HG03103 (cell line): ENCODE measurements at regions not wholly inside any gene's neighbourhood (a gene's known extent, or its start where the extent isn't known, plus 50 kb on each side); places are given as distances from the start of the nearest gene placed in this dataset.

Experiments used
- ATAC-seq: cut with Tn5 transposase; IDR thresholded peaks from one replicate; pipeline ENCODE4 v1.9.1; 2021; ENCODE audit warnings: low read depth; ENCODE audit not compliant: unreplicated experiment

DNA sequence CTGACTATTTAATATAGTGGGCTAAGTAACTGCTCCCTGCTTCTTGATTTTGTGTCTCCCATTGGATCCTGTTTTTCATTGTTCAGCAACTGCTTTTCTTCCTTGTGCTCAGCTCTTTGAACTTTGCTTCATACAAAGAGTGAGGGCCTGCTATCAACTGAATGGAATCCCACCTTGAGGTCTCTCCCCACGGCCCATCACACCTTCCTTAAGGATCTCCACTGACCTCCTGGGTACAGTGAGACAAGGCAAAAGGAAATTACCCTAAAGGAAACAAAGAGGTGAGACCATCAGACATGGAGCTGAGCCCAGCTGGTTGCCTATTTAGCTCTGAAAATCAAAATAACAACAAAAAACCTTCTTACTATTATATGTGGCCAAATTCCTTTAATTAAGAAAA lies 91.3 kb upstream of the RPL34 start:
- ATAC-seq, result no peak

DNA sequence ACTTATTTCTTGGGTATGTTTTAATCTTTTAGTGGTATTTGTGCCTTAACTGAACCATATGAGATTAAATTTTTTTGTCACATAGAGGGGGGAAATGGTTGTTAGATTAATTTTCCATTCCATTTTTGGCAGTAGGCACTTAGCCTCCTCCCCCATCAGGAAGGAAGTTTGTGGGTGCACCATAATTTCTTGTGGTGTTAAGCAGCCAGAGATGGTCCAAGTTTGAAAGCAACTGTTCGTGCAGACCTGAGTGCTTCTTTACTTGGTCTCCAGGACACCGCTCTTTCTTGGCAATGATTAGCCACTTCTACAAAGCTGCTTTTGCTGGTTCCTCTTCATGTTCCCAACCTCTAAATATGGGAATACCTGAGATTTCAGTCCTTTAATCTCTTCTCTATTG lies 92.7 kb upstream of the RPL34 start:
- ATAC-seq, result no peak

DNA sequence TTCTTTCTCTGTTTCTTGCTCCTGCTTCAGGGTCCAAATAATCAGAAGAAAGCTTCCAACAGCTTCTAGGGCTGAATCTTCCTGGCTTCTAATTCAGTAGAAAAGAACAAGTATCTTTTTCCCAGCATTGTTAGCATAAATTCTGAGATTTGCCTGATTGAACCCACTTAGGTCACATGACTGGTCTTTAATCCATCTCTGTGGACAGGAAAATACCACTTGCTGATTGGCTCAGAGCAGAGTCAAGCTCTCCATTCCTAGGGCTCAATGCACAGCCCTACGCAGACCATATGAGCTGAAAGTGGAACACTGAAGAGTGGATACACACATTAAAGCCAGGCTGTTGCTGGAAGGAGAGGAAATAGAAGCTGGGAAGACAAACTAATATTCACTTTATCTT lies 99.6 kb upstream of the RPL34 start:
- no peak for ATAC-seq

DNA sequence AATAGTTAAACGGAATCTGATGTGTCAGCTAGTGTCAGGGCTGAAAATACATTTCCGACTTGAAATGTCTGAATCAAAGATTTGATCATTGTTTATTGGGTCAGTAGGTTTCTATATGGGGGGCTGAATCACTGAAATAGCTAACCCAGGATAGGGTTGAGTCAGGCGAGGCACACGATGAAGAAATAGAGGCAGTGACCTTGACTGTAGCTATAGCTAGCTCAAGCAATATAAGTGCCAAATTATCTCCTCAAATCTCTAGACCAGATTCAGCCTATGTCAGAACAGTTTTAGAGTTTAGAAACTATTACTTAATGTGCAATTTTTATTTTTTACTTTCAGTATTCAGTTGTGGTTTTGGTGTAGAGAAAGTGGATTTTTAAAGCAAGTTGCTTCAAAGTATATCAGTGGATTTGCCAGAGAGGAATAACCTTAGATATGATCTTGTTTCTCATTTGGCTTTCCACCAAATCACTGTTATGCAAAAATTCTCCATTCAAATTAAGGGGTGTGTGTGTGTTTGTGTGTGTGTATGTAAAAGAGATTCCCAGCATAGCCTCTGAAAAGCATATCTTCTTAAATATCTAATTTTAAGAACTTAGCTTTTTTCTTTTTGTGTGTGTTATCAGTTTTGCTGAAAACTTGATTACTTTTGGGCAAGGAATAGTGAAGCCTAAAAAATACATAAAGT lies 100.3 kb upstream of the RPL34 start:
- ATAC-seq, result no peak

DNA sequence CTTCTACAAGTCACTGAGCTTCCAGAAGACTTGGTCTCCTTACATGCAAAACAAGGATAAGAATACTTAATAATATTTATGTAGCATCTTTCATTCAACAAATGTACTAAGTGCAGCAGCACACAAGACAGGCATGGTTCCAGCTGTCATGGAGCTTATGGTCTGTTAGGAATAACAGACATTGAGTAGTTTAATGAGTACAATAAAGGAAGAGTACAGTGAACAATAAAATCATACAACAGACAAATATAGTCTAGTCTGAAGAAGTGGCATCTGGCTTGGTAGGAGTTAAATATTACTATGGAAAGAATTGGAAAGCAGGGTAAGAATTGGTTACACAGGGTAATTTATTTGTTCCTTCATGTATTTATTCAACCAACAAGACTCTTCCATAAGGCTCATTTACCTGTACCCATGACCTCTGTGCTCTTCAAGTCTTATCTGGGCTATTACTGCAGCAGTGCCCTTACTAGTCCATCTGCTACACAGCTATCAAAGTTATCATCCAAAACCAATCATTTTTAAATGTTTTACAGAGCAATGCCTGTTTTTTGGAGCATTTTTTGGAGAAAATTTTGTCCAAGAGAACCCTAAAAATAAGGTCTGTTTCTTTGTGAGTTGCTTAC lies 101.1 kb upstream of the RPL34 start:
- ATAC-seq, result no peak

DNA sequence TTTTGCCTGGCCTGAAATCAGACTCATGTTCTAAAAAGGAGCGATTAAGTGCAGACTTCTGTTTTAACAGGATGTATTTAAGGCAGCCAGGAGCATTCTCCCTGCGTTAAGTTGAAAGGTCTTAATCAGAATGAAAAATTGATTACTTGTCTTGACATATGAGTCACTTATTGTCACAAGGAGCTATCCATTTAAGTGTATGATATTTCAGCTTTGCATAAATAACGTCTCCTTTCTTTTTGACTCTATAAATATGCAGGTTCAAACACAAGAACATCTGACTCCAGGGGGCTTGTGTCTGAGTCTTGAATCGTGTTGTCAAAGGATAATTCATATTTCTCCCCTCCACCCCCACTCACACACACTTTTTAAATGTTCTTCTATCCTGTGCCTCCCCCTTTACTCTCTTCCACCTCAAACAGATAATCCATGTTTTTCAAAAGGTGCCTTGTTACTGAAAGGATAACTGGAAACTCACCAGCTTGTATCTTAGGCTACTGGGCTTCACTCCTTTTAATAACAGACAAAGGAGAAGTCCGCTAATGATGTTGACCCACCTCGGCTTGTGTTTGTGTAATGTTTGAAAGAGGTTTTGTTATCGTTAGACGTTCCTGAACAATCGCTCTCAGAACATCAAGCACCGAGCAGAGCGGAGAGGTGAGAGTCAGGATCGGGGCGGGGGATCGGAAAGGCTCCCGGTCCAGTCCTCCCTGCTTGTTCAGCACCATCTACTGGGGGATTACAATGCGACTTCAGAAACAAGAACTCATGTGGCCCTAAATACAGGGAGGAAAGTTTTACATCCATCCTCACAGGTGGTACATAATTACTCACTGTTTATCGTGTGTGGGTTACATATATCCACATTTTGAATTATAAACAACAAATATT lies 107.5 kb upstream of the RPL34 start:
- no peak for ATAC-seq

DNA sequence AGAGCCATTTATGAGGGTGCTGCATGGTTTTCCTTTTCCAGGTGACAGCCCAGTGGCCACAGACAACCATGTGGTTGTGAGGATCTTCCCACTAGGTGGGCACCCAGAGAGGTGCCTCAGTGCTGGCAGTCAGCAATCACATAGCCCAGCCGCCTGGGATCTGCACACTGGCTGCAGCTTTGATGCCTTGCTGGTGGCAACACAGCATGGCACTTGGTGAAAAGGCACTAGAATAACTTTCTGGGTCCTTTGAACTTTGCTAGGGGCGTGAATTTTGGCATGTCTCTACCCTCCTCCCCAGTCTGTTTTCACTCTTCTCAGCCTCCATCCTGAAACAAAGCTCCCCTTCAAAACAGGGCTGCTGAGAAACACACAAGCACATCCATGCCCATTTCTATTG lies 108.8 kb upstream of the RPL34 start:
- ATAC-seq, result no peak

DNA sequence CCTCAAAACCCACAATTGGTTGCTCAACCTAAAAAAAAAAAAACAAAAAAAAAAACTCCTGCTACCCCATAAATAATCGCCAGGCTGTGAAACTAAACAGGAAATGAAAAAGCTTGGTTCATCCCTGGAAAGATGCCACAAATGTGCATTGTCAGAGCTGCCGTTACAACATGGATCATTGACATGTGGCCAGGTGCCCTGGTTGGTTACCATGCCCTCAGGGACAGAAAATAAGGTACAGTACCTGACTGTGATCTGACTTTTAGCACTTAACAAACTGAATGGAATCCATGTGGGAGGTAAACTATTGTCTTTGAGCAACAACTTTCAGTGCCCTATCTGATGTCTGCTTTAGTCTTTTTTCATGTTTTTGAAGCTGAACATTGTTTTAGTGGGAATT lies 118.0 kb upstream of the RPL34 start:
- ATAC-seq, result no peak

DNA sequence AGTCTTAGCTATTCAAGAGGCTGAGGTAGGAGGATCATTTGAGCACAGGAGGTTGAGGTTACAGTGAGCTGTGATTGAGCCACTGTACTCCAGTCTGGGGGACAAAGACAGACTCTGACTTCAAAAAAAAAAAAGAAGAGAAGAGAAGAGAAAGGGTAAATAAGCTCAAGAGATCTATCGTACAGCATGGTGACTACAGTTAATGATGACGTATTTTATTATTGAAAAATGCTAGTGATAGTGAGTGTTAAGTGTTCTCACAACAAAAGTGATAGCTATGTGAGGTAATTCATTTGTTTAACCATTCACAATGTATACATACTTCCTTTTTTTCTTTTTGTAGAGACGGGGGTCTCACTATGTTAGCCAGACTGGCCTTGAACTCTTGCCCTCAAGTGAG lies 121.5 kb upstream of the RPL34 start:
- no peak for ATAC-seq

DNA sequence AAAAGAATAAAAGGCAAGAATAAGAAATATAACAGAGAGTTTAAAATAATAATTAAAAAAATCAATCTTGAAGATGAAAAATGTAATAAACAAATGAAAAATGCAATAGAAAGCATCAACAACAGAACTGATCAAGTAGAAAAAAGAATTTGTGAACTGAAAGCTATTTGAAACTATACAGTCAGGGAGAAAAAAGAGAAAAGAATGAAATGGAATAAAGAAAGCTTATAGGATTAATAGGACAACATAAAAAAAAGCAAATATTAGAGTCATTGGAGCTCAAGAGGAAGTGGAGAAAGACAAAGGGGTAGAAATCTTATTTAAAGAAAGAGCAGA lies 126.8 kb upstream of the RPL34 start:
- ATAC-seq, result no peak

DNA sequence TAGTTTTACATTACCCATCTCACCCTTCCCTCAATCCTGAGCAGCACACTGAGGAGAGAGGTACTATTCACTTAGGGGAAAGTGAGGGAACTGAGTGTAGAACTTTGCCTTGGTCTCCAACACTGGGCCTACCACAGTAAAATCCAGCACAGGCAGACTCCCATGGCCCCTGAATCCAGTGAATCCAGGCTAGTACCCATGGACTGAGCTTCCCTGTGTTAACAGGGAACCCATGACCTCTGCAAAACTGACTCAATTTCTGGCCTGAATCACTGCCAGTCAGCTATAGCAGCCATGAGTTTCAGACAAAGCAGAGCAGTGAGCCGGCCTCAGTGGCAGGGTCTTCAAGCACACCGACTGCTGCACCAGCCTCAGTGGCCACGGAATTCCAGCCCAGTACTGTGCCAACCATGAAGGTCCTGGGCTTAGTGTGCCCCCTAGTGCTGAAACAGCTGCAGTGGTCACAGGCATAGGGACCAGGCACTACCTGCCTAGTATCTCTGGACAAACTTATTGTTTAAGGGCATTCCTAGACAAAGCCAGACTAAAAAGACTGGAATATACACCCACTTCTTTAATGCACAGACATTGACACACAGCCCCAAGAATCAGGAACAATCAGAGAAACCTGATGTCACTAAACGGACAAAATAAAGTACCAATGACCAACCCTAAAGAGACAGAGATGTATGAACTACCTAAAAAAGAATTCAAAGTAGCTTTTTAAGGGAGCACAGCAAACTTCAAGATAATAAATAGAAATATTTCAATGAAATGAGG lies 127.4 kb upstream of the RPL34 start:
- no peak for ATAC-seq

DNA sequence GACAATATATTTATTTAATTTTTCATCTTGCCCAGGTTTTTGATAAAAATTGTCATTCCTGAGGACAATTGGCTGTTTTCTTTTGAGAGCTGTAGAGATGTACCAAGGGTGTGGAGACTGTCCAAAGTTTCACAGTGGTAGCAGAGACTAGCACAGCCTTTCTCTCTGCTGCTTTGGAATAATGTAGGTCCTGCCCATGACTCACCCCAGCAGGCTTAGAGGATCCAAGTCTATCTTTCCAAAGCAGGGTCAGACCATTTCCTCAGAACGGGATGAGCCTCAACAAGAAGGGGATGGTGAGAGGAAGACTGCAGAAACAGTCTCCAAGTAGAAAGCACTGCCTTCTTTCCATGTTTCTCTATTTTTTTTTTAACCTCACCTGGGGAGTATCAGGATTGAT lies 131.5 kb upstream of the RPL34 start:
- no peak for ATAC-seq

DNA sequence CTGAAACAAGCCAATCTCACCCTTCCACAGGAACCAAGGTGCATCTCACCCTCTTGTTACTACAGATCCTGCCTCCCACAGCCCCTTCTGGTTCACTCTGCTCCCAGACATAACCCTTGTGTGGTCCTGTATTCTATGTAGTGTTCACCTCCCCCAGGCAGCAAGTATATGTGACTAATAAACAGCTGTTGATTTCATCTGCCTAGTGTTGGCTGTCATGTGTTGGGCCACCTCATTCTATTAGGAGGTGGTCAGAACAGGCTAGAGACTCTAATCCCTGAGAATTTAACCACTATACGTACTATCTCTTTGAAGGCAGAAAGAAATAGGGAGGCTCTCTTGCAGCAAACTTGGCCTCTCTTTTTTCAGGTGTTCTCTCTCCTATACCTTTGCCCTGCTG lies 134.3 kb upstream of the RPL34 start:
- ATAC-seq, result no peak

DNA sequence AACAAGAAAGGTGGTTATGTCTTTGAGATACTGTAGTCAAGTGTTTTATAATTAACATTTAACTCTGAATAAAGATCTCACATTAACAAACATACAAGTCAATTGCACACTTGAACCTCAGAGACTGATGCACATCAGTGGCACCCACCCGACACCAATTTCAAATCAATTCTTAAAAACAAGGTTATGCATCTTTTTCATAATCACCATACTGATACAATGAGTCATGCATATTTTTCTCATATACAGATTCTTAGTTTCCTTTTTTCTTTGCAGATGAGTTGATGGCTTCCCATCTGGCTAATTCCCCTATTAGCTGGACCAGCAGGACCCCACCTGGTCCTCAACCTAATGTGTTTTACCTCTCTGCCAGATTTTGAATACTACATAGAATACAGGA lies 136.2 kb upstream of the RPL34 start:
- ATAC-seq, result no peak

DNA sequence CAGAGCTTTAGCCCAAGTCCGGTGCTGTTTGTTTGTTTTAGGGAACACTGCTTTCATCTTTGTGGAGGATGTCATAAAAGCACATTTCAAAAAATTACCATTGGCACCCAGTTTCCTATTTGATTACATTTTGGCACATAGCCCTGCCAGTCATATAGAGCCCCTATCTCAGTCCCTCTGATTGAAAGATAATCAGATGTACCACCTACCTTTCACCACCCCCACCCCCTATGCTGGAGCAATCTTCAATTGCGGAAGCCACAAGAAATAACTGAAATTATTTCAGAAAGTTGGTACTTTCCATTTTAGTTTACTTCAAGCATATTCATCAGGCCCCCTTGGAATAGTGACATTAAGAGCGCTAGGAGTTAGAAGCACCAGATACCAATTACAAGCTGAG lies 136.7 kb upstream of the RPL34 start:
- ATAC-seq, result no peak

DNA sequence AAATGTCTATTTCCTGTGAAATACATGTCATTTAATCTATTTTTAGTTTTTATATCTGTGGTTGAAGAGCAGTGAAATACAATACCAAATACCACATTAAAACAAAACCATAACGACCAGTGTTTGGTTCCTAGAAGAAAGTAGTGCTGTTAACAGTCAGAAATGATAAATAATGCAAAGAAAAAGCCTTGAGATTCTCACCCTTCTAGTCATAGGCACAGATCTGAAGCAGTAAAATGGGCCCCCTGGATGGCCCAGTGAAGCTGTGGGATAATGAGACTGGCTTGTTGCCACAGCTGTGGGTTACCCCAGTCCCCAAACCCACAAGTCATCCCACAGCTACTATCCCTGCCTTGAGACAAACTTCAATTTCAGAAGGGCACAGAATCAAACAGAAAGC lies 137.3 kb upstream of the RPL34 start:
- ATAC-seq, result no peak

DNA sequence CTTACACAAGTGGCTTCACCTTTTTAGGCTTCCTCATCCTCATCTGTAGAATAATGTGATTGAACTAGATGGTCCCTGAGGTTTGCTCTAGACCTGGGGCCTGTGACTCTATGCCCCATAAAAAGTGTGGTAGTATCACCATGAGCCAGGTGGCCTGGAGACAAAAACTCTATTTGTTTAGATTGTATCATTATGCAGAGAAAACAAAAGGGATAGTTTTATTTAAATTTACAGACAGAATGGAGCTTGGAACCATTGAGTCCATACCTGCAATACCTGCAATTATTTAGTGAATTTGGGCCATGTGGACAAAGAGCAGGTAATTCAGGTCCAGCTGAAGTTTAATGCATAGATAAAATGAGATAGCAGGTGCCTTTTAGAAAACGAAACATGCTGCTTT lies 139.5 kb upstream of the RPL34 start:
- no peak for ATAC-seq

DNA sequence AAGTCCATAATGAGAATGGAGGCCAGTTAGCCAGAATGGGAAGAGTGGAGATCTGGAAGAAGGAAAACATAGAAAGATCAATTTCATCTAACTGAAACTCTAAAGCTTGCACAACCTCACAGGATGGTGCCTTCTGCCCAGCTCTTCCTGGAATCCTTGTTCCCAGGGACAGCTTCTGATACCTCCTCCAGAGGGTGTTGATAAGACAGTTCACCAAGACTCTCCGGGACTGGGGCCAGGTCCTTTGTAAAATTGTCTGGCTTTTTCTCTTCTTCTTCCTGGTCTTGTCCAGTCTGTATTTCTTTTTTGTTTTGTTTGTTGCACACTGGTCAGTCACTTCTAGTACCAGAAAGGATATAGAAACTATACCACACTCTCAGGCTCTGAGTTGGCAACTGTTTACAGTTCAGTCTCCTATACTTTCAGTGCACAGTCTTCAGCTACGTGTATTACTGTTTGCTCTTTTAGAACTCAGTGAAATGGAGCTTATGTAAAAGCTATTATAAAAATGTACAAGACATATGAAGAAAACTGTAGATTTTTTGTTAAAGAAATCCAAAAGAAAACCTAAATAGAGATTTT lies 142.8 kb upstream of the RPL34 start:
- no peak for ATAC-seq

DNA sequence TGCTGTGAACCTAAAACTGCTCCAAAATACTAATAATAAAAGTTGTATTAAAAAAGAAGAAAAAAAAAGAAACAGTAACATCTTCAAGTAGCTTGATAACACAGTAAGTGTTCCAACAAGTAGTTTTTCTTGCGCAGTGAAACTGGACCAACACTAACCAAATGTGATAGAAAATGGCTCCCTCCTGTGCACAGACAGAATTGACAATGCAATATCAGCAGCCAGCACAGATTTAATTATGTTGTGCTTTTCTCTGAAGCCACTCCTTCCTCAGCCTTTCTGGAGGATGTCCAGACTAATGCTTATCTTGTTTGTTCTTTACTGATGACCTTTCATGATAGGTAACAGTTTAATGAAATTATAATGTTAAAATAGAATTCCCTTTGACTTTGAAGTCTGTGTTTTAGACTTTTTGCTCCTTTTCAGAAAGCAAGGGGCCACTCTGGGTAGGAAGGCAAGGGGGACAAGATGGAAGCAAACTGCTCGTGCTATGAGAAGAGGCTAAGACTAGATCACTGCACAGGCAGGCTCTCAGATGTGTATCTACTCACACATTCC lies 147.1 kb upstream of the RPL34 start:
- ATAC-seq, result no peak
